Calu3 (cell line): ENCODE measurements at regions not wholly inside any gene's neighbourhood (a gene's known extent, or its start where the extent isn't known, plus 50 kb on each side); places are given as distances from the start of the nearest gene placed in this dataset.

ENCODE experiments used
- BruUV-seq: library from RNA; stranded (reverse); fragments of 400-500 nt; replicated peaks from 2 replicates; lab custom pipeline; 2021; lab: Mats Ljungman, UMichigan
- CTCF ChIA-PET: fragments of 300-600 bp; sonication (Branson Sonifier 250); formaldehyde crosslinking; loops from one replicate; lab custom pipeline; 2022; ENCODE audit warnings: antibody characterized with exemption; lab: Charles Lee
- DNase-seq: peaks from one replicate; pipeline ENCODE4 v3.0.0; 2022
- H3K27ac Mint-ChIP-seq: one replicate; pipeline ENCODE4 v1.8.0; 2022; ENCODE audit warnings: mixed read lengths; ENCODE audit not compliant: unreplicated experiment
- H3K27me3 Mint-ChIP-seq: one replicate; pipeline ENCODE4 v1.8.0; 2022; ENCODE audit warnings: mixed read lengths; ENCODE audit not compliant: unreplicated experiment
- H3K36me3 Mint-ChIP-seq: one replicate; pipeline ENCODE4 v1.8.0; 2022; ENCODE audit warnings: mild to moderate bottlenecking, moderate library complexity, mixed read lengths; ENCODE audit not compliant: insufficient read depth, unreplicated experiment
- H3K4me1 Mint-ChIP-seq: one replicate; pipeline ENCODE4 v1.8.0; 2022; ENCODE audit warnings: mild to moderate bottlenecking, low read depth, mixed read lengths; ENCODE audit not compliant: unreplicated experiment
- H3K4me3 Mint-ChIP-seq: one replicate; pipeline ENCODE4 v1.8.0; 2022; ENCODE audit warnings: mild to moderate bottlenecking, low read depth, moderate library complexity, mixed read lengths; ENCODE audit not compliant: unreplicated experiment
- H3K9me3 Mint-ChIP-seq: one replicate; pipeline ENCODE4 v1.8.0; 2022; ENCODE audit warnings: low read depth, mixed read lengths; ENCODE audit not compliant: unreplicated experiment
- intact Hi-C: fragments of 100-400 bp; cut with micrococcal nuclease; formaldehyde crosslinking; loops from one replicate; pipeline ENCODE4 v1.10.0; 2022; ENCODE audit not compliant: unreplicated experiment
- TF ChIP-seq, protein P1 (sequence below): fragments of 200-600 bp; IDR thresholded peaks from one replicate; pipeline ENCODE4 v1.8.0; 2022; ENCODE audit warnings: antibody characterized with exemption; ENCODE audit not compliant: unreplicated experiment

DNA sequence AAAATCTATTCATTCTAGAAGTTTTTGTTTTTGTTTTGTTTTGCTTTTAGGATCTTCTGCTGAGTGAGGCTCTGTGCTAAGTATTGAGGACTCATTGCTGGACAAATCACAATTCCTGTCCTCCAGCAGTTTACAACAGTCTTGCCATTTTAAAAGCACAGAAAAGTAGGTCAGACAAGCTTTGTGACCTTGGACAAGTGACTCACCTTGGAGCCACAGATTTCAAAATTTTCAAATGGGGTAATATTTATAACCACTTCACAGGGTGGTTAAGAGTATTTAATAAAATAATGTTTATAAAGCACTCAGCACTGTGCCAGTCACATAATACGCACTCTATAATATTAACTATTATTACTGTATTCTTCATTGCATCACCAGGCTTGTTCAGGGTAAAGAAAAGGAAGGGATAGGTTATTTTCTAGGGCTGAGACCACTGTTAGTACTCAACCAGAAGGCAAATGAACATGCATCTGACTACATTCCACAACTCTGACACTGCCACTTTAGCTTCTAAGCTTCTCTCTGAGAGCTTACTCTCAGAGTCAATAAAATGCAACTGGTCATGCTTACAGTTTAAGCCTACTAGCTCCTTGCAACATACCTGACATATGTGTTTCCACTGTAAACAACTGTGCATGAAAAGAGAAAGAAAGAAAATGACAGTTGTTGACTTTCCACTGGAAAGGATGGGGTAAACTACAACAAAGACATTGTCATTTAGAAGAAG is 63.2 kb upstream of the FIBIN start:
- CTCF ChIA-PET: no interaction called here
- no TSS peak for BruUV-seq
- Mint-ChIP-seq H3K27me3 (no peaks in the 10 kb centered on the region), H3K36me3 (no peaks in the 10 kb centered on the region), H3K4me1 (no peaks in the 10 kb centered on the region), H3K27ac (no peak overlapping the region), H3K4me3 (no peak overlapping the region), H3K9me3 (no peaks in the 10 kb centered on the region)
- intact Hi-C loops: no loop called here
- TF ChIP-seq, protein P1, sequence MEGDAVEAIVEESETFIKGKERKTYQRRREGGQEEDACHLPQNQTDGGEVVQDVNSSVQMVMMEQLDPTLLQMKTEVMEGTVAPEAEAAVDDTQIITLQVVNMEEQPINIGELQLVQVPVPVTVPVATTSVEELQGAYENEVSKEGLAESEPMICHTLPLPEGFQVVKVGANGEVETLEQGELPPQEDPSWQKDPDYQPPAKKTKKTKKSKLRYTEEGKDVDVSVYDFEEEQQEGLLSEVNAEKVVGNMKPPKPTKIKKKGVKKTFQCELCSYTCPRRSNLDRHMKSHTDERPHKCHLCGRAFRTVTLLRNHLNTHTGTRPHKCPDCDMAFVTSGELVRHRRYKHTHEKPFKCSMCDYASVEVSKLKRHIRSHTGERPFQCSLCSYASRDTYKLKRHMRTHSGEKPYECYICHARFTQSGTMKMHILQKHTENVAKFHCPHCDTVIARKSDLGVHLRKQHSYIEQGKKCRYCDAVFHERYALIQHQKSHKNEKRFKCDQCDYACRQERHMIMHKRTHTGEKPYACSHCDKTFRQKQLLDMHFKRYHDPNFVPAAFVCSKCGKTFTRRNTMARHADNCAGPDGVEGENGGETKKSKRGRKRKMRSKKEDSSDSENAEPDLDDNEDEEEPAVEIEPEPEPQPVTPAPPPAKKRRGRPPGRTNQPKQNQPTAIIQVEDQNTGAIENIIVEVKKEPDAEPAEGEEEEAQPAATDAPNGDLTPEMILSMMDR: no peak
- no peak for DNase-seq

DNA sequence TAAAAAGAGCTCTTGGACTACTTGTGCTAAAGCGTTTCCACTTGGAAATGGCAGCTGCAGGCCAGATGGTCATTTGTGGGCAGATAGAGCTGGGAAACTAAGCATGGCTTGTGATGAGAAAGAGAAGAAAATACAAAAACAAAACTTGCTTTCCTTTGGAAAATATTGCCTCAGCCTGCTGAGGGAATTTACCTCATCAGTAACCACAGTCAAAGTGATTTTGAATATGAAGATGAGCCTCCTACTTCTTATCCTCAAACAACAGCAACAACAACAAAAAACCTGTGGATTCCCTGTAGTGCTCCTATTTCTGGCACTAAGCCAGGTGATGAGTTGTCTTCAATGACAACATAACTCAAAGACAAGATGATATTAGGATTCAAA is 62.7 kb upstream of the FIBIN start:
- TF ChIP-seq, protein P1: no peak
- H3K9me3 Mint-ChIP-seq: no peaks in the 10 kb centered on the region
- H3K4me3 Mint-ChIP-seq: no peak overlapping the region
- CTCF ChIA-PET: no interaction called here
- H3K36me3 Mint-ChIP-seq: no peaks in the 10 kb centered on the region
- intact Hi-C loops: no loop called here
- no peak for DNase-seq
- H3K27me3 Mint-ChIP-seq: no peaks in the 10 kb centered on the region
- no peak overlapping the region for H3K27ac Mint-ChIP-seq
- BruUV-seq: no TSS peak
- H3K4me1 Mint-ChIP-seq: no peaks in the 10 kb centered on the region

DNA sequence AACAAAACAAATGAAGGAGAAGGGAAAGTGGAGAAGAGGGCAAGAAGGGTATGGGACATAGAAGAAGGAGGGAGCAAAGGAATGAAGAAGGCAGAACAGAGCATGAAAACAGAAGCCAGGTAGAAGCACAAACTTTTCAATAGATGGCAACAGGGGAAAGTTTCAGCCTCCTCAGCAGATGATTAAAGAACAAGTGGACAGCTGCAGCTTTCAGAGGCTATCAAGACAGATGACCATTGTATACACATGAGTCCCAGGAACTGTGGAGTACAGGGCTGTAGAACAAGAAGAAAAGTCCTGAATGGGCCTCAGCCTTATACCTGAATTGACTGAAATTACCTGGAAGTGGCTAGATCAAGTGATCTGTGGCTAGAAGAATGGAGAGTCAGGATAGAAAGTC is 62.0 kb upstream of the FIBIN start:
- BruUV-seq: no TSS peak
- TF ChIP-seq, protein P1: no peak
- no peaks in the 10 kb centered on the region for H3K4me1 Mint-ChIP-seq
- intact Hi-C loops: no loop called here
- DNase-seq: no peak
- H3K27me3 Mint-ChIP-seq: no peaks in the 10 kb centered on the region
- H3K36me3 Mint-ChIP-seq: no peaks in the 10 kb centered on the region
- no peak overlapping the region for H3K27ac Mint-ChIP-seq
- H3K4me3 Mint-ChIP-seq: no peak overlapping the region
- H3K9me3 Mint-ChIP-seq: no peaks in the 10 kb centered on the region
- CTCF ChIA-PET: no interaction called here

DNA sequence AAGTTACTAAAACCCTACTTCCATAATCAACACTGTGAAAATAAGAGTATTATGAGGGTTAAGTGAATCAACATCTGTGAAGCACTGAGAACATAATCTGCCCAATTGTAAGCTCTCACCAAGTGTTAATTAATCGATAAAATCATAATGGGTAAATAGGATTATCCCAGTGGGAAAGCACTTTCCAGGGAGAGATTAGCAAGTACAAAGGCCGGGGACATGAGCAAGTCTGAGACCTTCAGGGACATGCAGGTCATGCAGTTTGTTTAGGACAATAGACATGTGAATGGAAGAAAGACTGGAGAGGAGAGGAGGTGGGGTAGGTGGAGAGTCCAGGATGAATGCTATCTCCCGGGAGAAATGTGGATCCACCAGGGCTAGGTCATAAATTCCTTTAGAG is 57.8 kb upstream of the FIBIN start:
- Mint-ChIP-seq H3K27ac (no peak overlapping the region), H3K27me3 (no peaks in the 10 kb centered on the region), H3K4me1 (no peaks in the 10 kb centered on the region), H3K4me3 (no peak overlapping the region), H3K36me3 (no peaks in the 10 kb centered on the region), H3K9me3 (peaks cover 2% of the 10 kb centered on the region)
- intact Hi-C loops: no loop called here
- TF ChIP-seq, protein P1: no peak
- CTCF ChIA-PET: no interaction called here
- DNase-seq: no peak
- no TSS peak for BruUV-seq
